Chondrocyte (in vitro differentiated cells): ENCODE measurements at regions not wholly inside any gene's neighbourhood (a gene's known extent, or its start where the extent isn't known, plus 50 kb on each side); places are given as distances from the start of the nearest gene placed in this dataset.

Experiments
- DNase-seq: peaks from one replicate; pipeline ENCODE4 v3.0.0; 2021; ENCODE audit warnings: mixed read lengths, low spot score
- H3K27ac Mint-ChIP-seq: one replicate; pipeline ENCODE4 v1.8.0; 2021; ENCODE audit warnings: mild to moderate bottlenecking, moderate library complexity, mixed read lengths; ENCODE audit not compliant: unreplicated experiment
- H3K27me3 Mint-ChIP-seq: 2 replicates; pipeline ENCODE4 v1.8.0; 2021; ENCODE audit warnings: low read depth, mixed read lengths
- H3K36me3 Mint-ChIP-seq: 2 replicates; pipeline ENCODE4 v1.8.0; 2021; ENCODE audit warnings: low read depth, mixed read lengths
- H3K4me1 Mint-ChIP-seq: 2 replicates; pipeline ENCODE4 v1.8.0; 2021; ENCODE audit warnings: low read depth, mild to moderate bottlenecking, mixed read lengths
- H3K4me3 Mint-ChIP-seq: one replicate; pipeline ENCODE4 v1.8.0; 2021; ENCODE audit warnings: mild to moderate bottlenecking, moderate library complexity, mixed read lengths; ENCODE audit not compliant: unreplicated experiment
- H3K9me3 Mint-ChIP-seq: 2 replicates; pipeline ENCODE4 v1.8.0; 2021; ENCODE audit warnings: low read depth, mixed read lengths
- TF ChIP-seq, protein P1 (sequence below): fragments of 200-600 bp; sonication (generic); IDR thresholded peaks from 2 replicates; pipeline ENCODE4 v1.5.0; 2021; ENCODE audit warnings: antibody characterized with exemption, mild to moderate bottlenecking, moderate library complexity

DNA sequence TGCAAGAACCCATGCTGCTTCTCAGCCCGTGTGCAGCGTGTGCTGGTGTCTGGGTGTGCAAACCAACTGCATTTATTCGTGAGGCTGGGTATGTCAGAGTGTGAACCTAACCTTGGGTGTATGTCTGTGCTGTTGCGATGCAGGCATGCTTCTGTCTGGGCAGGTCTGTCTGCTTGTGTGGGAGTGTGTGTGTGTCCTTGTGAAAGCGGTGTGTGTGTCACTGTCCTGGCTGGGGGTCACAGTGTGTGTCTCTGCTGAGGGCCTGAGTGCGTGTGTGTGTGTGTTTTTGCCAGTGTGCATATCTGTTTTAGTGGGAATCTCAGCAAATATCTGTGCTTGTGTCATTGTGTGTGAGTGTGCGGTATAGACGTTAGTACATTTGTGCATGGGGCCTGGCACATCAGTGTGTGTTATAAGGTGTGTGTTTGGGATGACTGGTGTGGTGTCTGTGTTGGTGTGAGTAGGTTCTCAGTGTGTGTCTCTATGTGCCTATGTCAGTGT lies 121.8 kb downstream of the CYLD start:
- H3K36me3 Mint-ChIP-seq, result no peaks in the 10 kb centered on the region
- H3K27ac Mint-ChIP-seq, result no peak overlapping the region
- H3K27me3 Mint-ChIP-seq, result no peaks in the 10 kb centered on the region
- TF ChIP-seq, protein P1, sequence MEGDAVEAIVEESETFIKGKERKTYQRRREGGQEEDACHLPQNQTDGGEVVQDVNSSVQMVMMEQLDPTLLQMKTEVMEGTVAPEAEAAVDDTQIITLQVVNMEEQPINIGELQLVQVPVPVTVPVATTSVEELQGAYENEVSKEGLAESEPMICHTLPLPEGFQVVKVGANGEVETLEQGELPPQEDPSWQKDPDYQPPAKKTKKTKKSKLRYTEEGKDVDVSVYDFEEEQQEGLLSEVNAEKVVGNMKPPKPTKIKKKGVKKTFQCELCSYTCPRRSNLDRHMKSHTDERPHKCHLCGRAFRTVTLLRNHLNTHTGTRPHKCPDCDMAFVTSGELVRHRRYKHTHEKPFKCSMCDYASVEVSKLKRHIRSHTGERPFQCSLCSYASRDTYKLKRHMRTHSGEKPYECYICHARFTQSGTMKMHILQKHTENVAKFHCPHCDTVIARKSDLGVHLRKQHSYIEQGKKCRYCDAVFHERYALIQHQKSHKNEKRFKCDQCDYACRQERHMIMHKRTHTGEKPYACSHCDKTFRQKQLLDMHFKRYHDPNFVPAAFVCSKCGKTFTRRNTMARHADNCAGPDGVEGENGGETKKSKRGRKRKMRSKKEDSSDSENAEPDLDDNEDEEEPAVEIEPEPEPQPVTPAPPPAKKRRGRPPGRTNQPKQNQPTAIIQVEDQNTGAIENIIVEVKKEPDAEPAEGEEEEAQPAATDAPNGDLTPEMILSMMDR, result no peak
- DNase-seq, result no peak
- H3K9me3 Mint-ChIP-seq, result peaks cover 5% of the 10 kb centered on the region
- H3K4me1 Mint-ChIP-seq, result peaks cover 18% of the 10 kb centered on the region
- no peak overlapping the region for H3K4me3 Mint-ChIP-seq

DNA sequence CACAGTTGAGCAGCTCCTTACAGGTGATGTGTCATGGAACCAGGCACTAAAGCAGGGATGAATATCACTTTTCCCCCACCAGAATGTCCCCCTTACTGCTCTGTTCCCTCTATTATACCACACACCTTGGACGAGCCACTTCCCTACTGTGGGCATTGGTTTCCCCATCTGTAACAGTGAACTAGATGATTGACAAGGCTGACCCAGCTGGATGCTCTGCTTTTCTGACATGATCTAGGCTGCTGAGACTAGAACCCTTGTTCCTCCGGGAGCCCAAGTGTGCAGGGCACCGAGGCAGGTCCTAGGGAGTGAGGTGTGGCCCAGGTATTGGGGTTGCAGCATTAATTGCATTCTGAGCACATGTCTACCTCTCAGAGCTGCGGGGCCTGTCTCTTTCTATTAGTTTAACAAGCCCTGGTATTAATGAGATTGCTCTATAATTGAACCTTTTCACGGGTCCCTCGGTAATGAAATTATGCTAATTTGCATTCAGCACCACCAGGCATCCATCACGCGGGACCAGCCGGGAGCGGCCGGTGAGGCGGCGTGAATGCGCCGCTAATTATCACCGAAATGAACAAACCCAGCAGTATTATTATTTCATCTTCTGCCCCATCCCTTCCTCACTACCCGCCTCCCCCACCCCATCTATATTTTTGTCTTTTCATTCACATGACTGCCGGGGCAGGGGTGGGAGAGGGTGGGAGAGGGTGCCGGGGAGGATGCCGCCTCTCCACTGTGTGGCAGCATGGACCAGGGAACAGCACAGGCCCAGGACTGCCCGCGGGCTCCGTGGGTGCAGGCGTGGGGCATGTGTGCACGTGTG lies 121.1 kb downstream of the CYLD start:
- DNase-seq, result no peak
- TF ChIP-seq, protein P1, result no peak

DNA sequence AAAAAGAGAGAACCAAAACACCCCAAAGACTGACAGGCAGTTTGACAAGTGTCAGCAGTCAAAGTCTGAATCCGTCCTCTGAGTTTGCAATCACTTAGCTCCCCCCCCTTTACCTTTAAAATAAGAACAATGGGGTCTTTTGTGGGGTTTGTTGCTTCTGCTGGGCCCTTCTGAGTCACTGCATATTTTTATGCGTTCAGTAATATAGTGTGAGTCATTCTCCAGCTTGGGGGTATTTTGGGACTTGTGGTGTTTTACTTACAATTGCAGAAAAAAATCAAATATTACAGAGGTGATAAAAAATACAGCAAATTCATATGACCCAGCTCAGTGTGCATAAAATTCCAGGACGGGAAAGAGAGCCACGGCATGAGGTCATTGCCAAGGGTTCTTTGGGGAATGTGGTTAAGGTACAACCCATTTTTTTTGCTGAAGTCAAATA lies 120.1 kb downstream of the CYLD start:
- DNase-seq, result no peak
- TF ChIP-seq, protein P1, result no peak
- no peak overlapping the region for H3K4me3 Mint-ChIP-seq

More for the DNA sequence above, 121.1 kb downstream of the CYLD start:
- no peak overlapping the region for H3K4me3 Mint-ChIP-seq
- no peaks in the 10 kb centered on the region for H3K36me3 Mint-ChIP-seq
- H3K27ac Mint-ChIP-seq, result no peak overlapping the region
- peaks cover 5% of the 10 kb centered on the region for H3K9me3 Mint-ChIP-seq
- peaks cover 18% of the 10 kb centered on the region for H3K4me1 Mint-ChIP-seq
- peaks cover under 1% of the 10 kb centered on the region for H3K27me3 Mint-ChIP-seq

DNA sequence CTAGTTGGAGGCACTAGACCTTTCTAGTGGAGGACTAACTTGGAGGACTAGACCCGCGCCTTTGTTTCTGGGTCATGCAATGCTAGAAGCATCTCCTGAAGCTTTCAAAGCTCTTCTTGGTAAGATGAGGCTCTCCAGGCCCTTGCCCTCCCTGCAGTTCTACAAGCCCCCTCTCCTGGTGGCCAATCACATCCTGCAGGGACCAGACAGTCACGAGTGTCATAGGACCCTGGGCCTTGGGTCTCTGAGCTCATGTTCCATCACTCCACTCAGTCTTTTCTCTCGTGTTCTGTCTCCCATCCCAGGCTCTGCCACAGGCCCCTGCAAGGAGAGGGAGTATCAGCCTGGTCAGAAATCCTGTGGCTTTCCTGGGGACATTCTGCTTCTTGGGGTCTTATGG lies 119.6 kb downstream of the CYLD start:
- DNase-seq, result no peak
- H3K9me3 Mint-ChIP-seq, result peaks cover 7% of the 10 kb centered on the region
- peak overlapping the region; percentile 73 for H3K27ac Mint-ChIP-seq
- peaks cover 7% of the 10 kb centered on the region for H3K27me3 Mint-ChIP-seq
- H3K36me3 Mint-ChIP-seq, result peaks cover 1% of the 10 kb centered on the region
- TF ChIP-seq, protein P1, result no peak
- H3K4me1 Mint-ChIP-seq, result peaks cover 18% of the 10 kb centered on the region
- H3K4me3 Mint-ChIP-seq, result no peak overlapping the region

More for the DNA sequence above, 120.1 kb downstream of the CYLD start:
- Mint-ChIP-seq H3K27me3 (peaks cover 5% of the 10 kb centered on the region), H3K9me3 (peaks cover 1% of the 10 kb centered on the region), H3K4me1 (peaks cover 18% of the 10 kb centered on the region), H3K27ac (peak overlapping the region; percentile 82), H3K36me3 (no peaks in the 10 kb centered on the region)

DNA sequence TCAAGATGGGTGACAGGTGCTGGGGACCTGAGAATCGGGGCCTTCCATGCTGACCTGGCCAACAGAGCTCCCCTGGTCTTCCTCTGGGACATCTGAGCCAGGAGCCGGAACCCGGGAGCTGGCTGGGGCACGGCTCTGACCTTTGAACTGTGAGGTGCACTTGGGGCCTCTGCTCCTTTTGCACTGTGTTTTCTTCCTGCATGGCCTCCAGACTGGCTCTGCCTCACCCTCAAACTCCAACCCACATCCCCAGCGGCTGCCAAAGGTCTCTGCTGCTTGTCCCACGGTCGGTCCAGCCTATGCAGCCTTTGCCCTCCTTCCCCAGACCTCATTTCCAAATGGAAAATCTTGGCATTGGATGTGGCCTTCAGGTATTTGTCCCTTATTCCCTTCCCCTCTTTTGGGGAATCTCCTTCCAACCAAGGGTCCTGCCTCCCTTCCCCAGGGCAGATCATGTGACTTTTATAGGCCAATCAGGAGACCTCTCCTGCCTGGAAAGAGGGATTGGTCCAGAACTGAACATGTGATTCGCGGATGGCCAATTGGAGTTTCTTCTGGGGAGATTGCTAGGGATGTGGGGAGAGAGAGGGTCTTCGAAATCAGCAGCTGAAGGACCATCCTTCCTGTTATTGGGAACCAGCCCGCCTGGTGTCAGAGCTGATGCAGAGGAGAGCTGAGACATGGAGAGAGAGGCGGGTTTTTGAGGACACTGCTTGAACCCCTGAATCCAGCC lies 117.9 kb downstream of the CYLD start:
- H3K4me3 Mint-ChIP-seq, result no peak overlapping the region
- H3K27me3 Mint-ChIP-seq, result peaks cover 7% of the 10 kb centered on the region
- peaks cover 2% of the 10 kb centered on the region for H3K36me3 Mint-ChIP-seq
- H3K4me1 Mint-ChIP-seq, result peaks cover 18% of the 10 kb centered on the region
- peaks cover 7% of the 10 kb centered on the region for H3K9me3 Mint-ChIP-seq
- no peak for DNase-seq
- no peak overlapping the region for H3K27ac Mint-ChIP-seq
- TF ChIP-seq, protein P1, result no peak
